Ishikawa (cell line): ENCODE measurements at regions not wholly inside any gene's neighbourhood (a gene's known extent, or its start where the extent isn't known, plus 50 kb on each side); places are given as distances from the start of the nearest gene placed in this dataset.

Experiments used
- EP300 ChIP-seq: IDR thresholded peaks from 2 replicates; pipeline ENCODE4 v1.6.1; 2012; ENCODE audit warnings: borderline replicate concordance
- MAX ChIP-seq: IDR thresholded peaks from 2 replicates; pipeline ENCODE4 v1.6.1; 2012
- TAF1 ChIP-seq: IDR thresholded peaks from 2 replicates; pipeline ENCODE4 v1.6.1; 2012; ENCODE audit warnings: low read depth, mild to moderate bottlenecking
- TF ChIP-seq, protein P1 (sequence below): IDR thresholded peaks from 2 replicates; pipeline ENCODE4 v1.6.1; 2012; ENCODE audit warnings: low read depth, mild to moderate bottlenecking

GRCh38 chrX:2596555-2597255, 94.4 kb upstream of the CD99 start:
- TF ChIP-seq, protein P1, sequence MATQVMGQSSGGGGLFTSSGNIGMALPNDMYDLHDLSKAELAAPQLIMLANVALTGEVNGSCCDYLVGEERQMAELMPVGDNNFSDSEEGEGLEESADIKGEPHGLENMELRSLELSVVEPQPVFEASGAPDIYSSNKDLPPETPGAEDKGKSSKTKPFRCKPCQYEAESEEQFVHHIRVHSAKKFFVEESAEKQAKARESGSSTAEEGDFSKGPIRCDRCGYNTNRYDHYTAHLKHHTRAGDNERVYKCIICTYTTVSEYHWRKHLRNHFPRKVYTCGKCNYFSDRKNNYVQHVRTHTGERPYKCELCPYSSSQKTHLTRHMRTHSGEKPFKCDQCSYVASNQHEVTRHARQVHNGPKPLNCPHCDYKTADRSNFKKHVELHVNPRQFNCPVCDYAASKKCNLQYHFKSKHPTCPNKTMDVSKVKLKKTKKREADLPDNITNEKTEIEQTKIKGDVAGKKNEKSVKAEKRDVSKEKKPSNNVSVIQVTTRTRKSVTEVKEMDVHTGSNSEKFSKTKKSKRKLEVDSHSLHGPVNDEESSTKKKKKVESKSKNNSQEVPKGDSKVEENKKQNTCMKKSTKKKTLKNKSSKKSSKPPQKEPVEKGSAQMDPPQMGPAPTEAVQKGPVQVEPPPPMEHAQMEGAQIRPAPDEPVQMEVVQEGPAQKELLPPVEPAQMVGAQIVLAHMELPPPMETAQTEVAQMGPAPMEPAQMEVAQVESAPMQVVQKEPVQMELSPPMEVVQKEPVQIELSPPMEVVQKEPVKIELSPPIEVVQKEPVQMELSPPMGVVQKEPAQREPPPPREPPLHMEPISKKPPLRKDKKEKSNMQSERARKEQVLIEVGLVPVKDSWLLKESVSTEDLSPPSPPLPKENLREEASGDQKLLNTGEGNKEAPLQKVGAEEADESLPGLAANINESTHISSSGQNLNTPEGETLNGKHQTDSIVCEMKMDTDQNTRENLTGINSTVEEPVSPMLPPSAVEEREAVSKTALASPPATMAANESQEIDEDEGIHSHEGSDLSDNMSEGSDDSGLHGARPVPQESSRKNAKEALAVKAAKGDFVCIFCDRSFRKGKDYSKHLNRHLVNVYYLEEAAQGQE, result no peak
- TF ChIP-seq MAX (no peak), EP300 (no peak), TAF1 (no peak)
